DND-41 (cell line): ENCODE measurements at regions not wholly inside any gene's neighbourhood (a gene's known extent, or its start where the extent isn't known, plus 50 kb on each side); places are given as distances from the start of the nearest gene placed in this dataset.

Experiments
- CTCF ChIP-seq: IDR thresholded peaks from 2 replicates; pipeline ENCODE4 v1.5.1; 2012; ENCODE audit warnings: borderline replicate concordance, low read length, moderate library complexity, mild to moderate bottlenecking; ENCODE audit not compliant: poor library complexity, severe bottlenecking; ENCODE audit errors: extremely low read depth
- EZH2 ChIP-seq: IDR thresholded peaks from 3 replicates; pipeline ENCODE4 v1.6.1; 2012; ENCODE audit warnings: borderline replicate concordance, low read depth, mild to moderate bottlenecking, moderate library complexity, low read length, inconsistent platforms; ENCODE audit not compliant: severe bottlenecking

GRCh38 chr6:123733180-123733579 lies 70.5 kb upstream of the NKAIN2 start:
- TF ChIP-seq CTCF = no peak
- TF ChIP-seq EZH2 = no peak
